ENCODE measurements at regions not wholly inside any gene's neighbourhood (a gene's known extent, or its start where the extent isn't known, plus 50 kb on each side); places are given as distances from the start of the nearest gene placed in this dataset.

DNA sequence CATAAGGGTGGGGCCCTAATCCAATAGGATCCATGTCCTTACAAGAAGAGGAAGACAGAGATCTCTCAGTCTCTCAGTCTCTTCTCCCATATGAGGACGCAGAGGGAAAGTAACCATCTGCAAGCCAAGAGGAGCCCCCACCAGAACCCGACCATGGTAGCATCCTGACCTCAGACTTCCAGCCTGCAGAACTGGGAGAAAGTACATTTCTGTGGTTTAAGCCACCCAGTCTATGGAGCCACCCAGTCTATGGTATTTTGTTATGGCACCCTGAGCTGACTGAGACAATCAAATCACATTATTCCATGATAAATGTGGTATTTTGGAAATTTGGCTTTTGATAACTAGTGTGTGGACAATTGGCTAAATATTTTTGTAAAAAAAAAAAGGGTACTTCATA lies 101.5 kb upstream of the TMC3 start:
- 71 to 75% methylated on average over 2 of the region's 2 CpGs for WGBS, 2 donors

GRCh38 chr15:81473946-81474345 lies 99.9 kb upstream of the TMC3 start:
- intact Hi-C loops (cut with DNase I) = no loop called here

More for the DNA sequence above, 101.5 kb upstream of the TMC3 start:
- DNase-seq = no peak
- TF ChIP-seq CTCF (IDR thresholded peaks at IDR 0.05) = no peak
- no peak for TF ChIP-seq POLR2A (IDR thresholded peaks at IDR 0.05)
- Histone ChIP-seq H3K36me3 (no peaks in the 10 kb centered on the region), H3K27ac (no peak overlapping the region), H3K4me3 (no peak overlapping the region), H3K4me1 (no peaks in the 10 kb centered on the region), H3K9me3 (no peaks in the 10 kb centered on the region), H3K27me3 (peaks cover 0 to 27% (median 0%) of the 10 kb centered on the region in 4 donors)
- intact Hi-C loops (cut with DNase I) = no loop called here

GRCh38 chr15:81473177-81473576 lies 99.2 kb upstream of the TMC3 start:
- Histone ChIP-seq H3K4me3 (no peak overlapping the region), H3K27me3 (peaks cover 0 to 27% (median 0%) of the 10 kb centered on the region in 4 donors), H3K27ac (no peak overlapping the region), H3K9me3 (no peaks in the 10 kb centered on the region), H3K4me1 (no peaks in the 10 kb centered on the region), H3K36me3 (no peaks in the 10 kb centered on the region)
- intact Hi-C loops (cut with DNase I) = no loop called here
- WGBS, 2 donors = 84 to 86% methylated on average over 4 of the region's 4 CpGs
- TF ChIP-seq CTCF (IDR thresholded peaks at IDR 0.05) (no peak), POLR2A (IDR thresholded peaks at IDR 0.05) (no peak)
- no peak for DNase-seq

More at GRCh38 chr15:81473946-81474345, 99.9 kb upstream of the TMC3 start:
- TF ChIP-seq POLR2A (IDR thresholded peaks at IDR 0.05) (no peak), CTCF (IDR thresholded peaks at IDR 0.05) (no peak)
- Histone ChIP-seq H3K9me3 (no peaks in the 10 kb centered on the region), H3K36me3 (no peaks in the 10 kb centered on the region), H3K4me1 (no peaks in the 10 kb centered on the region), H3K4me3 (no peak overlapping the region), H3K27me3 (peaks cover 0 to 27% (median 0%) of the 10 kb centered on the region in 4 donors), H3K27ac (no peak overlapping the region)
- WGBS, 2 donors = 91 to 96% methylated on average over 5 of the region's 5 CpGs
- DNase-seq = no peak

GRCh38 chr15:81471151-81471550 lies 97.1 kb upstream of the TMC3 start:
- Histone ChIP-seq H3K4me3 (no peak overlapping the region), H3K36me3 (no peaks in the 10 kb centered on the region), H3K4me1 (no peaks in the 10 kb centered on the region), H3K27me3 (peaks cover 0 to 33% (median 0%) of the 10 kb centered on the region in 4 donors), H3K9me3 (no peaks in the 10 kb centered on the region), H3K27ac (no peak overlapping the region)
- no peak for DNase-seq
- 24 to 35% methylated on average over 2 of the region's 2 CpGs for WGBS, 2 donors
- no peak for TF ChIP-seq POLR2A (IDR thresholded peaks at IDR 0.05)
- no peak for TF ChIP-seq CTCF (IDR thresholded peaks at IDR 0.05)
- intact Hi-C loops (cut with DNase I) = no loop called here

DNA sequence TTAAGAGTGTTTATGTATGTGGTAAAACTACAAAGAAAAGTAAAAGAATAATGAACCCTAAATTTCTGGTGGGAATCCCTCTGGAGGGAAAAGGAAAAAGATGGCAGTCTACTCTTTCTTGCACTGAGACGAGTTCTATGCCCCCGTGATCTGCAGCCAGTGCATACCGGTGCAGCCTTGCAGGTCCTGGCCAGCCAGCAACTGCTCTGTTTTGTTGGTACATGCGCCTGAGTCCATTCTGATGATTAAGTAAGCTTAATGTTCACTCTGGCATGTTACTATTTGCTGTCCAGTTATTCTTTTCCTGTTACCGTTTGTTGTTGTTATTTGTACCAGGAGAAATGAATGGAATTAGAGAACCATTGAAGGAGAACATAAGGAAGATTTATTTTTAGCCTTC lies 95.1 kb upstream of the TMC3 start:
- intact Hi-C loops (cut with DNase I) = no loop called here
- no peaks in the 10 kb centered on the region for H3K36me3 ChIP-seq
- 29 to 36% methylated on average over 5 of the region's 5 CpGs for WGBS, 2 donors
- no peak overlapping the region for H3K4me3 ChIP-seq
- TF ChIP-seq POLR2A (IDR thresholded peaks at IDR 0.05) (no peak), CTCF (IDR thresholded peaks at IDR 0.05) (no peak)
- H3K27ac ChIP-seq = no peak overlapping the region
- H3K27me3 ChIP-seq = peaks cover 0 to 32% (median 0%) of the 10 kb centered on the region in 4 donors
- no peak for DNase-seq
- peaks cover 0 to 3% (median 3%) of the 10 kb centered on the region in 3 donors for H3K9me3 ChIP-seq
- no peaks in the 10 kb centered on the region for H3K4me1 ChIP-seq

Measured in esophagus squamous epithelium (tissue), 5 donors.